CD4-positive, alpha-beta T cell (primary cell): ENCODE measurements at regions not wholly inside any gene's neighbourhood (a gene's known extent, or its start where the extent isn't known, plus 50 kb on each side); places are given as distances from the start of the nearest gene placed in this dataset.
A peak's percentile ranks its signal among the peaks of the same experiment; 100 is the strongest.

ENCODE experiments used
- ATAC-seq: fragments of 200-7000 bp; cut with Tn5 transposase; one replicate; pipeline ENCODE4 v1.10.0; 2022; ENCODE audit warnings: mild to moderate bottlenecking; ENCODE audit not compliant: poor library complexity
- CTCF ChIA-PET: fragments of 350-600 bp; sonication (Branson Sonifier 250); formaldehyde crosslinking; loops from one replicate; lab custom pipeline; 2021; ENCODE audit warnings: antibody characterized with exemption, inconsistent platforms; lab: Charles Lee
- POLR2A ChIA-PET: fragments of 350-600 bp; sonication (Branson Sonifier 250); formaldehyde crosslinking; loops from one replicate; lab custom pipeline; 2021; ENCODE audit warnings: antibody characterized with exemption, inconsistent platforms; lab: Charles Lee
- DNase-seq, 14 experiments: peaks; one replicate each; pipeline ENCODE4 v3.0.0-alpha.2; 2013 to 2020; ENCODE audit warnings: mixed read lengths in 2 of 14
- H3K27ac ChIP-seq, 2 donors: one replicate each; pipeline versions ENCODE4 v1.5.1 to v1.7.0; 2013; ENCODE audit warnings: low read length in 2 of 2, low read depth in 1 of 2, mild to moderate bottlenecking in 1 of 2
- H3K27me3 ChIP-seq, 2 experiments: 1 replicate in 1 of 2; 2 replicates in 1 of 2; pipeline versions ENCODE4 v1.6.1 to v1.7.0; 2013; ENCODE audit warnings: low read length in 2 of 2, control low read depth in 1 of 2, mild to moderate bottlenecking in 1 of 2, moderate library complexity in 1 of 2; ENCODE audit not compliant: insufficient read depth in 2 of 2, control insufficient read depth in 1 of 2
- H3K36me3 ChIP-seq: one replicate; pipeline ENCODE4 v1.6.1; 2013; ENCODE audit warnings: low read length, control low read depth; ENCODE audit not compliant: insufficient read depth
- H3K4me1 ChIP-seq: one replicate; pipeline ENCODE4 v1.6.1; 2013; ENCODE audit warnings: low read length, control low read depth; ENCODE audit not compliant: insufficient read depth
- H3K4me3 ChIP-seq: one replicate; pipeline ENCODE4 v1.5.1; 2013; ENCODE audit warnings: mild to moderate bottlenecking, low read length, moderate library complexity
- H3K9me3 ChIP-seq, 2 experiments: 1 replicate in 1 of 2; 2 replicates in 1 of 2; pipeline versions ENCODE4 v1.6.1 to v1.7.0; 2013; ENCODE audit warnings: low read length in 2 of 2, mild to moderate bottlenecking in 2 of 2, control low read depth in 1 of 2, moderate library complexity in 1 of 2; ENCODE audit not compliant: control insufficient read depth in 1 of 2, insufficient read depth in 1 of 2
- H3K27ac Mint-ChIP-seq: one replicate; pipeline ENCODE4 v1.8.0; 2020; ENCODE audit warnings: mixed read lengths
- H3K27me3 Mint-ChIP-seq: one replicate; pipeline ENCODE4 v1.8.0; 2021; ENCODE audit warnings: mixed read lengths
- H3K36me3 Mint-ChIP-seq: one replicate; pipeline ENCODE4 v1.8.0; 2021; ENCODE audit warnings: low read depth, mixed read lengths
- H3K4me1 Mint-ChIP-seq: one replicate; pipeline ENCODE4 v1.8.0; 2021; ENCODE audit warnings: low read depth, mixed read lengths
- H3K4me3 Mint-ChIP-seq: one replicate; pipeline ENCODE4 v1.8.0; 2020; ENCODE audit warnings: mild to moderate bottlenecking, mixed read lengths
- H3K9me3 Mint-ChIP-seq: one replicate; pipeline ENCODE4 v1.8.0; 2020; ENCODE audit warnings: mixed read lengths
- intact Hi-C, 2 experiments: fragments of 100-400 bp; cut with DNase I in 1 of 2; cut with micrococcal nuclease in 1 of 2; formaldehyde crosslinking; loops; one replicate each; pipeline versions ENCODE4 v1.15.1 to v1.9.0; 2023 to 2025; cut with DNase I, micrococcal nuclease
- TF ChIP-seq, protein P1 (sequence below): fragments of 200-600 bp; IDR thresholded peaks from one replicate; pipeline ENCODE4 v1.8.0; 2022; ENCODE audit warnings: antibody characterized with exemption, mild to moderate bottlenecking

DNA sequence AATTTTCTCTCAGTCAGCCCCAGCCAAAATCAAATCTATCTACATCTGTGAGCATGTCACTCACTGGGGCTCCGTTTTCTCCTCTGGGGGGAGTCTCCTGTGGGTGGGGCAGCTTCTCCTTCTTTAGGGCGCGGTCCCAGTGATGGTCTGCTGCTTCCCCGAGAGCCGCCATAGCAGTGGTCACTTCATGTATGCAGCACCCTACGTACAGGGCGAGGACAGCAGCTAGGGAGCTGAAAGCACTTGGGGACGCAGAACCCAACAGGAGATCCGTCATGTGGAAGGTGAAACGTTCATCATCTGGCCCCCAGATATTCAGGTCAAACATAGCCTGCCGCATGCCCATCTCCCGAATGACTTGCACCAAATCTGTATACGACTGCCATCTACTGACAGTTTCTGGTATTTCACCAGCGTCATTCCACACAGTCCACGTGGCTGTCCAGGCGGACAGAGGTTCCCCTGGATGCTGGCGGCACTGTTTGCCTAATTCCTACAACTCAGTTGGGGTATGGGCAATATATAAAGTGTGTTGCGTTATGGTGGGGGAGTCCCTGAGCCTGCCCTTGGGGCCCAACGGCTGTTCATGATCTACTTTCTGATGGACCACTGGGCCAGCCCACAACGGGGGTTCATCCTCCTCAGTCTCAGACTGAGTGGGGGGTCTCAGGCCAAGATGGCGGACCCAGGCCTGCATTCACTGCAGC is 795.0 kb downstream of the EFNA5 start:
- H3K27me3 ChIP-seq = no peaks in the 10 kb centered on the region
- no peak overlapping the region for H3K4me3 ChIP-seq
- H3K9me3 ChIP-seq = peaks cover 0 to 29% of the 10 kb centered on the region in 2 experiments
- H3K27ac ChIP-seq = no peak overlapping the region
- TF ChIP-seq, protein P1, sequence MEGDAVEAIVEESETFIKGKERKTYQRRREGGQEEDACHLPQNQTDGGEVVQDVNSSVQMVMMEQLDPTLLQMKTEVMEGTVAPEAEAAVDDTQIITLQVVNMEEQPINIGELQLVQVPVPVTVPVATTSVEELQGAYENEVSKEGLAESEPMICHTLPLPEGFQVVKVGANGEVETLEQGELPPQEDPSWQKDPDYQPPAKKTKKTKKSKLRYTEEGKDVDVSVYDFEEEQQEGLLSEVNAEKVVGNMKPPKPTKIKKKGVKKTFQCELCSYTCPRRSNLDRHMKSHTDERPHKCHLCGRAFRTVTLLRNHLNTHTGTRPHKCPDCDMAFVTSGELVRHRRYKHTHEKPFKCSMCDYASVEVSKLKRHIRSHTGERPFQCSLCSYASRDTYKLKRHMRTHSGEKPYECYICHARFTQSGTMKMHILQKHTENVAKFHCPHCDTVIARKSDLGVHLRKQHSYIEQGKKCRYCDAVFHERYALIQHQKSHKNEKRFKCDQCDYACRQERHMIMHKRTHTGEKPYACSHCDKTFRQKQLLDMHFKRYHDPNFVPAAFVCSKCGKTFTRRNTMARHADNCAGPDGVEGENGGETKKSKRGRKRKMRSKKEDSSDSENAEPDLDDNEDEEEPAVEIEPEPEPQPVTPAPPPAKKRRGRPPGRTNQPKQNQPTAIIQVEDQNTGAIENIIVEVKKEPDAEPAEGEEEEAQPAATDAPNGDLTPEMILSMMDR = no peak
- no peaks in the 10 kb centered on the region for H3K36me3 ChIP-seq
- ATAC-seq (no peak), DNase-seq (peak in 1 of 14 experiments; percentile 11)
- ChIA-PET POLR2A (no interaction called here), CTCF (no interaction called here)
- H3K4me1 ChIP-seq = no peaks in the 10 kb centered on the region
- Mint-ChIP-seq H3K36me3 (no peaks in the 10 kb centered on the region), H3K27ac (no peak overlapping the region), H3K27me3 (no peaks in the 10 kb centered on the region), H3K9me3 (no peaks in the 10 kb centered on the region), H3K4me1 (no peaks in the 10 kb centered on the region), H3K4me3 (no peak overlapping the region)
- intact Hi-C loops = no loop called here

DNA sequence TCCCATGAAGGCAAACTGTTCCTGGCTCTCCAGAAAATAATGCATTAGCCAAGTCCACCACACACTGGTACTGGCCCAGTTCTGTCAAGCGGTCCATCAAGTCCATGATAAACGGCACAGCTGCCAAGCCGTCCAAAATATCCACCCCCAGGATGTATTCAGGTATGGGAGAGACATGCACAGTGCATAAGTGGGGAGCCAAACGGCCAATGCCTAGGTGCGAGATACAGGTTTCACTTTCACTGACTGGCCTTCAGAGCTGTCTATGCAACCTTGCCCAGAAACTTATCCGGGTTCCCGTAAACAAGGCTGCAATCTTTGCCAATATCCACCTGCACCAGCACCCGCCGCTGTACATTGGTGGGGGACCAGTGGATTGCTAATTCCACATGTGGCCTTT is 795.8 kb downstream of the EFNA5 start:
- Histone ChIP-seq H3K9me3 (peaks cover 0 to 29% of the 10 kb centered on the region in 2 experiments), H3K4me1 (no peaks in the 10 kb centered on the region), H3K27ac (no peak overlapping the region), H3K4me3 (no peak overlapping the region), H3K36me3 (no peaks in the 10 kb centered on the region), H3K27me3 (no peaks in the 10 kb centered on the region)
- Mint-ChIP-seq H3K9me3 (no peaks in the 10 kb centered on the region), H3K27me3 (no peaks in the 10 kb centered on the region), H3K4me1 (no peaks in the 10 kb centered on the region), H3K4me3 (no peak overlapping the region), H3K27ac (no peak overlapping the region), H3K36me3 (no peaks in the 10 kb centered on the region)
- POLR2A ChIA-PET = no interaction called here
- DNase-seq = no peak
- TF ChIP-seq, protein P1 = no peak
- no peak for ATAC-seq
- intact Hi-C loops = no loop called here
- CTCF ChIA-PET = no interaction called here

DNA sequence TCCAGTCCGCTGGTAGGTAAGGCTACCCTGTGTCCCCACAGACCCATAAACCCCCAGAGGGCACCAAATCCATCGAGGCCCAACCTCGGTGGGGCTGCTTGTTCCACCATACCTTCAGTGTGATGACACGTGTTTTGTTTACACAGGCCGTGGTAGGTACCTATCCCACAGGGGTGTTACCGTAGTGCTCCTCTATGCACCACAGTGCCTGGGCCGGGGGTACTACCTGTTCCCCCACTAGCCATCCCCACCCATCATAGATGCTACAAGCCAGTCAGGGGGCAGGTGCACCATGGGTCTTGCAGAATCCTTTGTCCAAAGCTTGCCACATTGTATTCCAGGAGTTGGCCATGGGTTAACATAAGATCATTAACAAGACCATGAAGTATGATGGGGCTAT is 796.2 kb downstream of the EFNA5 start:
- TF ChIP-seq, protein P1 = no peak
- Mint-ChIP-seq H3K36me3 (no peaks in the 10 kb centered on the region), H3K4me1 (no peaks in the 10 kb centered on the region), H3K27me3 (no peaks in the 10 kb centered on the region), H3K27ac (no peak overlapping the region), H3K9me3 (no peaks in the 10 kb centered on the region), H3K4me3 (no peak overlapping the region)
- DNase-seq (no peak), ATAC-seq (no peak)
- Histone ChIP-seq H3K9me3 (peaks cover 0 to 29% of the 10 kb centered on the region in 2 experiments), H3K27me3 (no peaks in the 10 kb centered on the region), H3K4me1 (no peaks in the 10 kb centered on the region), H3K27ac (no peak overlapping the region), H3K36me3 (no peaks in the 10 kb centered on the region), H3K4me3 (no peak overlapping the region)
- ChIA-PET POLR2A (no interaction called here), CTCF (no interaction called here)
- intact Hi-C loops = no loop called here
